DND-41 (cell line): ENCODE measurements at regions not wholly inside any gene's neighbourhood (a gene's known extent, or its start where the extent isn't known, plus 50 kb on each side); places are given as distances from the start of the nearest gene placed in this dataset.

Source experiments
- ATAC-seq: fragments of 200-7000 bp; cut with Tn5 transposase; 3 replicates; pipeline ENCODE4 v1.9.1; 2021; ENCODE audit warnings: low read depth; ENCODE audit not compliant: insufficient read depth
- DNase-seq: peaks from one replicate; pipeline ENCODE4 v3.0.0-alpha.2; 2020
- H2AFZ ChIP-seq: 2 replicates; pipeline ENCODE4 v1.6.0; 2012; ENCODE audit warnings: low read depth, low read length
- H3K27ac ChIP-seq: 2 replicates; pipeline ENCODE4 v1.5.1; 2012; ENCODE audit warnings: low read length, inconsistent platforms
- H3K27me3 ChIP-seq: fragments of 200-600 bp; sonication (generic); 2 replicates; pipeline ENCODE4 v1.6.0; 2012; ENCODE audit warnings: low read length, mild to moderate bottlenecking, inconsistent platforms; ENCODE audit not compliant: insufficient read depth, poor library complexity
- H3K36me3 ChIP-seq: 2 replicates; pipeline ENCODE4 v1.5.1; 2012; ENCODE audit warnings: low read length, inconsistent platforms; ENCODE audit not compliant: insufficient read depth
- H3K4me1 ChIP-seq: 2 replicates; pipeline ENCODE4 v1.5.1; 2012; ENCODE audit warnings: mild to moderate bottlenecking, low read length; ENCODE audit not compliant: insufficient read depth
- H3K4me2 ChIP-seq: 2 replicates; pipeline ENCODE4 v1.6.0; 2012; ENCODE audit warnings: mild to moderate bottlenecking, moderate library complexity, low read length, inconsistent platforms; ENCODE audit not compliant: insufficient read depth
- H3K4me3 ChIP-seq, 2 experiments: fragments of 200-600 bp in 1 of 2; shearing (Covaris generic) in 1 of 2; 2 replicates each; pipeline ENCODE4 v1.5.1; 2012 to 2016; ENCODE audit warnings: inconsistent platforms in 2 of 2, low read length in 2 of 2, mild to moderate bottlenecking in 2 of 2, low read depth in 1 of 2, moderate library complexity in 1 of 2
- H3K79me2 ChIP-seq: 2 replicates; pipeline ENCODE4 v1.6.0; 2012; ENCODE audit warnings: low read length, inconsistent platforms; ENCODE audit not compliant: insufficient read depth
- H3K9ac ChIP-seq: 2 replicates; pipeline ENCODE4 v1.6.0; 2012; ENCODE audit warnings: low read depth, mild to moderate bottlenecking, inconsistent platforms, low read length, moderate library complexity
- H3K9me3 ChIP-seq: 2 replicates; pipeline ENCODE4 v1.5.1; 2012; ENCODE audit warnings: low read length, moderate library complexity, mild to moderate bottlenecking, inconsistent platforms; ENCODE audit not compliant: insufficient read depth, severe bottlenecking
- H4K20me1 ChIP-seq: 2 replicates; pipeline ENCODE4 v1.6.0; 2012; ENCODE audit warnings: low read length; ENCODE audit not compliant: insufficient read depth
- EZH2 ChIP-seq: IDR thresholded peaks from 3 replicates; pipeline ENCODE4 v1.6.1; 2012; ENCODE audit warnings: borderline replicate concordance, low read depth, mild to moderate bottlenecking, moderate library complexity, low read length, inconsistent platforms; ENCODE audit not compliant: severe bottlenecking
- TF ChIP-seq, protein P1 (sequence below): IDR thresholded peaks from 2 replicates; pipeline ENCODE4 v1.5.1; 2012; ENCODE audit warnings: borderline replicate concordance, low read length, moderate library complexity, mild to moderate bottlenecking; ENCODE audit not compliant: poor library complexity, severe bottlenecking; ENCODE audit errors: extremely low read depth

- no peaks in the 10 kb centered on the region for H3K27me3 ChIP-seq
- no peak for ATAC-seq
- H3K4me1 ChIP-seq, result no peaks in the 10 kb centered on the region
- no peaks in the 10 kb centered on the region for H3K79me2 ChIP-seq
- TF ChIP-seq EZH2, result no peak
- TF ChIP-seq, protein P1, sequence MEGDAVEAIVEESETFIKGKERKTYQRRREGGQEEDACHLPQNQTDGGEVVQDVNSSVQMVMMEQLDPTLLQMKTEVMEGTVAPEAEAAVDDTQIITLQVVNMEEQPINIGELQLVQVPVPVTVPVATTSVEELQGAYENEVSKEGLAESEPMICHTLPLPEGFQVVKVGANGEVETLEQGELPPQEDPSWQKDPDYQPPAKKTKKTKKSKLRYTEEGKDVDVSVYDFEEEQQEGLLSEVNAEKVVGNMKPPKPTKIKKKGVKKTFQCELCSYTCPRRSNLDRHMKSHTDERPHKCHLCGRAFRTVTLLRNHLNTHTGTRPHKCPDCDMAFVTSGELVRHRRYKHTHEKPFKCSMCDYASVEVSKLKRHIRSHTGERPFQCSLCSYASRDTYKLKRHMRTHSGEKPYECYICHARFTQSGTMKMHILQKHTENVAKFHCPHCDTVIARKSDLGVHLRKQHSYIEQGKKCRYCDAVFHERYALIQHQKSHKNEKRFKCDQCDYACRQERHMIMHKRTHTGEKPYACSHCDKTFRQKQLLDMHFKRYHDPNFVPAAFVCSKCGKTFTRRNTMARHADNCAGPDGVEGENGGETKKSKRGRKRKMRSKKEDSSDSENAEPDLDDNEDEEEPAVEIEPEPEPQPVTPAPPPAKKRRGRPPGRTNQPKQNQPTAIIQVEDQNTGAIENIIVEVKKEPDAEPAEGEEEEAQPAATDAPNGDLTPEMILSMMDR, result no peak
- H3K9me3 ChIP-seq, result no peaks in the 10 kb centered on the region
- H3K4me2 ChIP-seq, result no peak overlapping the region
- no peaks in the 10 kb centered on the region for H3K36me3 ChIP-seq
- no peak overlapping the region for H3K9ac ChIP-seq
- H3K27ac ChIP-seq, result no peak overlapping the region
- no peak overlapping the region for H2AFZ ChIP-seq
- no peak overlapping the region for H3K4me3 ChIP-seq
- DNase-seq, result no peak
- no peaks in the 10 kb centered on the region for H4K20me1 ChIP-seq
Observed at GRCh38 chr11:87961606-87962005, 213.6 kb downstream of the RAB38 start.

DNA sequence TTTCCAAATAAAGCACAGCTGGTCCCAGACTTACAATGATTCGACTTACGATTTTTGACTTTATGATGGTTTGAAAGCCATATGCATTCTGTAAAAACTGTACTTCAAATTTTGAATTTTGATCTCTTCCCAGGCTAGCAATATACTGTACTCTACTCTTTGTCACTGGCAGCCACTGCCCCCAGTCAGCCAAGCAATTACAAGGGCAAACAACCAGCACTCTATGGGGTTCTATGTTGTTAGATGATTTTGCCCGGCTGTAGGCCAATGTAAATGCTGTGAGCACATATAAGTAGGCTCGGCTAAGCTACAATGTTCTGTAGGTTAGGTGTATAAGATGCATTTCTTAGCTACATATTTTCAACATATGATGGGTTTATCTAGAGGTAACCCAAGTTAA is 217.3 kb downstream of the RAB38 start:
- no peaks in the 10 kb centered on the region for H3K27me3 ChIP-seq
- no peaks in the 10 kb centered on the region for H4K20me1 ChIP-seq
- ATAC-seq (no peak), DNase-seq (no peak)
- H2AFZ ChIP-seq, result no peak overlapping the region
- H3K4me2 ChIP-seq, result no peak overlapping the region
- no peak overlapping the region for H3K9ac ChIP-seq
- no peak overlapping the region for H3K4me3 ChIP-seq
- no peak overlapping the region for H3K27ac ChIP-seq
- no peaks in the 10 kb centered on the region for H3K4me1 ChIP-seq
- no peaks in the 10 kb centered on the region for H3K79me2 ChIP-seq
- TF ChIP-seq, protein P1, result no peak
- TF ChIP-seq EZH2, result no peak
- no peaks in the 10 kb centered on the region for H3K36me3 ChIP-seq
- H3K9me3 ChIP-seq, result no peaks in the 10 kb centered on the region

DNA sequence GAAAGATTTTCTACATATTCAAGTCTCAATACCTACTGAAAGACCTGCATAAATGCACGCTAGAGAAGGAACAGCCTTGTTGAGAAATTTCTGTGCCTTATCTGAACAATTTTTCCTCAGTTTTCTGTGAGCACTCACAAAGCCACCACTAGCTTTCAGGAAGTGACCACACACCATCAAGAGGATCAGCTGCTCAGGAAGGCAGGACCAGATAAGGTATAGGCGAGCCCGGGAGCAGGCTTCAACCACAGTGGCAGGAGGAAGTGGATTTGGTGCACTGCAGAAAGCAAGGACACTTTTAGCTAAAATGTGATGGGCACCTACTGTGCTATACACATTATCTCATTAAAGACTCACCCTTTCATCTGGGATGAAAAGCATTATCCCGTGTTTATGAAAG is 220.8 kb downstream of the RAB38 start:
- H2AFZ ChIP-seq, result no peak overlapping the region
- H3K27me3 ChIP-seq, result no peaks in the 10 kb centered on the region
- H3K4me2 ChIP-seq, result no peak overlapping the region
- TF ChIP-seq, protein P1, result no peak
- no peak for TF ChIP-seq EZH2
- H3K9me3 ChIP-seq, result no peaks in the 10 kb centered on the region
- H3K79me2 ChIP-seq, result no peaks in the 10 kb centered on the region
- DNase-seq, result no peak
- no peak overlapping the region for H3K4me3 ChIP-seq
- no peaks in the 10 kb centered on the region for H3K36me3 ChIP-seq
- H3K4me1 ChIP-seq, result no peaks in the 10 kb centered on the region
- ATAC-seq, result 0 out of 3 replicates have a peak, but pooled peaks have one; percentile 35
- H3K27ac ChIP-seq, result no peak overlapping the region
- no peaks in the 10 kb centered on the region for H4K20me1 ChIP-seq
- H3K9ac ChIP-seq, result no peak overlapping the region

DNA sequence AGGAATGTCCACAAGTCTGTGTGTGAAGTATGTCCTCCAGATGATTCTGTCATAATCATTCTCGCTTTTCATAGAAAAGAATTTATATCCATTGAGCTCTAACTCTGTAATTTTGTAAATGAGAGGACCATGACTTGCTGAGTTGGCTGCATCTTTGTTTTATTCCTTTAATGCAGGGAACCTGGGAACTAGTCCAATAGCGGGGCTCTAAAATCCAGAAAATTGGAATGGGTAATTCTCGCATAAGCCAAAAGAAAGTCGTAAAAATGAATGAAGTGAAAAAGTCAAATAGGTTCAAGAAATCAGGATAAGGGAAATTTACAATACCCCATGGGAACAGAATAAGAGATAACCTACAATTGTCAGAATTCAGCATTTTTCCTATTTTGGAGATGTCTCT is 232.5 kb downstream of the RAB38 start:
- Histone ChIP-seq H3K36me3 (no peaks in the 10 kb centered on the region), H3K4me3 (no peak overlapping the region), H3K4me1 (no peaks in the 10 kb centered on the region), H3K27ac (no peak overlapping the region), H2AFZ (no peak overlapping the region), H3K9me3 (no peaks in the 10 kb centered on the region), H4K20me1 (no peaks in the 10 kb centered on the region), H3K79me2 (no peaks in the 10 kb centered on the region), H3K9ac (no peak overlapping the region), H3K4me2 (no peak overlapping the region), H3K27me3 (no peaks in the 10 kb centered on the region)
- DNase-seq (no peak), ATAC-seq (no peak)
- TF ChIP-seq EZH2, result no peak
- TF ChIP-seq, protein P1, result no peak
